ENCODE measurements at regions not wholly inside any gene's neighbourhood (a gene's known extent, or its start where the extent isn't known, plus 50 kb on each side); places are given as distances from the start of the nearest gene placed in this dataset.

GRCh38 chr1:214103778-214104177 lies 116.0 kb downstream of the PROX1 start:
- TF ChIP-seq REST (IDR thresholded peaks at IDR 0.05; ENCODE audit: unreplicated experiment) (no peak), CTCF (conservative IDR thresholded peaks at IDR 0.05; ENCODE audit: low read depth in 2 of 2) (no peak), EZH2phosphoT487 (IDR thresholded peaks at IDR 0.05; ENCODE audit: unreplicated experiment) (no peak), POLR2AphosphoS5 (IDR thresholded peaks at IDR 0.05; ENCODE audit: low read depth) (no peak), ZNF114 (CRISPR knock-in tag; IDR thresholded peaks at IDR 0.05) (no peak), STAT1 (IDR thresholded peaks at IDR 0.05; ENCODE audit: unreplicated experiment) (no peak), JUNB (IDR thresholded peaks at IDR 0.05; ENCODE audit: unreplicated experiment) (no peak)

Data from GM23338 (cell line).